GM18861 (cell line): ENCODE measurements at regions not wholly inside any gene's neighbourhood (a gene's known extent, or its start where the extent isn't known, plus 50 kb on each side); places are given as distances from the start of the nearest gene placed in this dataset.

Experiments used
- ATAC-seq: cut with Tn5 transposase; IDR thresholded peaks from one replicate; pipeline ENCODE4 v1.9.1; 2021; ENCODE audit not compliant: unreplicated experiment

GRCh38 chrX:46306103-46306502, 239.1 kb downstream of the ZNF674 start:
- ATAC-seq: no peak

- no peak for ATAC-seq
Observed at GRCh38 chrX:46305431-46305830, 239.8 kb downstream of the ZNF674 start.

- no peak for ATAC-seq
Observed at GRCh38 chrX:46301903-46302302, 243.3 kb downstream of the ZNF674 start.

GRCh38 chrX:46298821-46299220, 246.4 kb downstream of the ZNF674 start:
- no peak for ATAC-seq

- no peak for ATAC-seq
Observed at GRCh38 chrX:46295963-46296362, 249.3 kb downstream of the ZNF674 start.

- no peak for ATAC-seq
Observed at GRCh38 chrX:46294234-46294633, 251.0 kb downstream of the ZNF674 start.

- ATAC-seq: no peak
Observed at GRCh38 chrX:46279925-46280313, 265.3 kb downstream of the ZNF674 start.

- no peak for ATAC-seq
Observed at GRCh38 chrX:46279214-46279924, 265.9 kb downstream of the ZNF674 start.

GRCh38 chrX:46278572-46278971, 266.6 kb downstream of the ZNF674 start:
- no peak for ATAC-seq

GRCh38 chrX:46268412-46268811, 276.8 kb downstream of the ZNF674 start:
- ATAC-seq: no peak

GRCh38 chrX:46263494-46263893, 281.7 kb downstream of the ZNF674 start:
- no peak for ATAC-seq

- ATAC-seq: no peak
Observed at GRCh38 chrX:46262304-46262703, 282.9 kb downstream of the ZNF674 start.

- ATAC-seq: no peak
Observed at GRCh38 chrX:46260499-46260898, 284.7 kb downstream of the ZNF674 start.

GRCh38 chrX:46258356-46258755, 286.9 kb downstream of the ZNF674 start:
- ATAC-seq: no peak

- ATAC-seq: no peak
Observed at GRCh38 chrX:46257451-46257879, 287.8 kb downstream of the ZNF674 start.

GRCh38 chrX:46256875-46257274, 288.3 kb downstream of the ZNF674 start:
- ATAC-seq: no peak

- ATAC-seq: peak; percentile 86
Observed at GRCh38 chrX:46255046-46255445, 290.2 kb downstream of the ZNF674 start.

GRCh38 chrX:46254641-46255040, 290.6 kb downstream of the ZNF674 start:
- no peak for ATAC-seq

- no peak for ATAC-seq
Observed at GRCh38 chrX:46251755-46252154, 293.5 kb downstream of the ZNF674 start.

- ATAC-seq: no peak
Observed at GRCh38 chrX:46250151-46250550, 295.1 kb downstream of the ZNF674 start.

GRCh38 chrX:46247456-46247855, 297.8 kb downstream of the ZNF674 start:
- ATAC-seq: no peak

GRCh38 chrX:46244451-46244850, 300.8 kb downstream of the ZNF674 start:
- ATAC-seq: no peak

GRCh38 chrX:46236411-46236810, 308.8 kb downstream of the ZNF674 start:
- ATAC-seq: no peak
